Nephron progenitor cell (in vitro differentiated cells): ENCODE measurements at regions not wholly inside any gene's neighbourhood (a gene's known extent, or its start where the extent isn't known, plus 50 kb on each side); places are given as distances from the start of the nearest gene placed in this dataset.

Experiments
- DNase-seq: peaks from one replicate; pipeline ENCODE4 v3.0.0; 2021
- H3K27ac Mint-ChIP-seq: 2 replicates; pipeline ENCODE4 v1.8.0; 2021; ENCODE audit warnings: mild to moderate bottlenecking, moderate library complexity, mixed read lengths
- H3K27me3 Mint-ChIP-seq: 2 replicates; pipeline ENCODE4 v1.8.0; 2021; ENCODE audit warnings: mild to moderate bottlenecking, low read depth, mixed read lengths; ENCODE audit not compliant: poor library complexity
- H3K36me3 Mint-ChIP-seq: 2 replicates; pipeline ENCODE4 v1.8.0; 2021; ENCODE audit warnings: low read depth, mixed read lengths
- H3K4me1 Mint-ChIP-seq: 2 replicates; pipeline ENCODE4 v1.8.0; 2021; ENCODE audit warnings: mixed read lengths
- H3K4me3 Mint-ChIP-seq: 2 replicates; pipeline ENCODE4 v1.8.0; 2021; ENCODE audit warnings: mild to moderate bottlenecking, moderate library complexity, mixed read lengths
- H3K9me3 Mint-ChIP-seq: 2 replicates; pipeline ENCODE4 v1.8.0; 2021; ENCODE audit warnings: mild to moderate bottlenecking, moderate library complexity, mixed read lengths
- CTCF ChIP-seq: fragments of 200-600 bp; sonication (generic); IDR thresholded peaks from 2 replicates; pipeline ENCODE4 v1.5.0; 2021; ENCODE audit warnings: antibody characterized with exemption

- Mint-ChIP-seq H3K36me3 (no peaks in the 10 kb centered on the region), H3K27me3 (no peaks in the 10 kb centered on the region), H3K4me3 (no peak overlapping the region), H3K27ac (no peak overlapping the region), H3K4me1 (no peaks in the 10 kb centered on the region), H3K9me3 (no peaks in the 10 kb centered on the region)
- DNase-seq = no peak
- no peak for TF ChIP-seq CTCF
Measured at GRCh38 chr15:94691169-94691568, 459.8 kb downstream of the MCTP2 start.

GRCh38 chr15:94692710-94693109 is 461.3 kb downstream of the MCTP2 start:
- H3K27me3 Mint-ChIP-seq = peaks cover 3% of the 10 kb centered on the region
- H3K36me3 Mint-ChIP-seq = no peaks in the 10 kb centered on the region
- H3K9me3 Mint-ChIP-seq = no peaks in the 10 kb centered on the region
- H3K4me3 Mint-ChIP-seq = no peak overlapping the region
- H3K4me1 Mint-ChIP-seq = no peaks in the 10 kb centered on the region
- no peak for TF ChIP-seq CTCF
- DNase-seq = no peak
- no peak overlapping the region for H3K27ac Mint-ChIP-seq

- Mint-ChIP-seq H3K4me1 (no peaks in the 10 kb centered on the region), H3K27ac (no peak overlapping the region), H3K4me3 (no peak overlapping the region), H3K9me3 (no peaks in the 10 kb centered on the region), H3K36me3 (no peaks in the 10 kb centered on the region), H3K27me3 (peaks cover 6% of the 10 kb centered on the region)
- TF ChIP-seq CTCF = no peak
- no peak for DNase-seq
Measured at GRCh38 chr15:94700211-94700610, 468.9 kb downstream of the MCTP2 start.

GRCh38 chr15:94701281-94701985 is 470.1 kb downstream of the MCTP2 start:
- no peak overlapping the region for H3K27ac Mint-ChIP-seq
- peaks cover 8% of the 10 kb centered on the region for H3K27me3 Mint-ChIP-seq
- no peak for DNase-seq
- peaks cover 6% of the 10 kb centered on the region for H3K9me3 Mint-ChIP-seq
- no peaks in the 10 kb centered on the region for H3K4me1 Mint-ChIP-seq
- TF ChIP-seq CTCF = no peak
- no peak overlapping the region for H3K4me3 Mint-ChIP-seq
- no peaks in the 10 kb centered on the region for H3K36me3 Mint-ChIP-seq

DNA sequence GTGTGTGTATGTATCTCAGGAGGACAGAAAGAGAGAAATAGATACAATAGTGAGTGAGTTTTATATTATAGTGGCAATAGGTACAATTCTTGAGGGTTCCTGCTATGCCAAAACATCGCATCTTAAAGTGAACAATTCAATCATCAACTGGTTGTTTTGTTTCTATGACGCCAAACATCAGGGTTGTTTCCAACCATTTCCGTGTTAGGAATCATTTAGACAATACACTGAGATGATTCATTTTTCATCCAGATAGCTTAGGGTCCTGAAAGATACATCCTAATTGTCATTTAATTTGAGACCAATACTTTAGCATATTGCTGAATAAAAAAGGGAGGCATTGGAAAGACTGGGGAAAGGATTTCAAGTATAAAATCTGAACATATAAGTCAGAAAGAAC is 472.2 kb downstream of the MCTP2 start:
- Mint-ChIP-seq H3K27ac (no peak overlapping the region), H3K9me3 (peaks cover 16% of the 10 kb centered on the region), H3K4me3 (no peak overlapping the region), H3K4me1 (peaks cover 4% of the 10 kb centered on the region), H3K36me3 (no peaks in the 10 kb centered on the region), H3K27me3 (peaks cover 5% of the 10 kb centered on the region)
- TF ChIP-seq CTCF = no peak
- DNase-seq = no peak

DNA sequence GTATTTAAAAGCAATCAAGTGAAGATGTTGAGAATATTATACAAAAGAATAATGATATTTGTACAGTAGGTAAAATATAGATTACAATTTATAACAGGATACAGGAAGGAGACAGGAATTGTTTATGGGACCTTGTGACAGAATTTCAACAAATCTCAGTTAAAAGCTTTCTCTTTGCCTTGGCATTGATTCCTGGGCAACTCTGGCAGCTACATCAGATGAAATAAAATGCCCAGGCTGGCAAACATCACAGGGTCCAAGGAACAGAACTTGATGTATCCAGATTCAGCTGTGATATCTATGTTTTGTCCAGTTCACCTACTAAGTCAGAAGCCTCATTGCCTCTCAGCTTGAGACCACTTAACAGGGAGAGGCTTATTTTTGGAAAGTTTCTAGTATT is 473.1 kb downstream of the MCTP2 start:
- H3K9me3 Mint-ChIP-seq = peaks cover 16% of the 10 kb centered on the region
- peaks cover 4% of the 10 kb centered on the region for H3K4me1 Mint-ChIP-seq
- no peak for DNase-seq
- no peaks in the 10 kb centered on the region for H3K36me3 Mint-ChIP-seq
- no peak overlapping the region for H3K4me3 Mint-ChIP-seq
- H3K27ac Mint-ChIP-seq = no peak overlapping the region
- TF ChIP-seq CTCF = no peak
- peaks cover 5% of the 10 kb centered on the region for H3K27me3 Mint-ChIP-seq
